HUES64 (cell line): ENCODE measurements at regions not wholly inside any gene's neighbourhood (a gene's known extent, or its start where the extent isn't known, plus 50 kb on each side); places are given as distances from the start of the nearest gene placed in this dataset.
"Not testable (repeated sequence)": the region's sequence is repeated elsewhere in the genome, so short reads cannot be mapped to it uniquely, and the experiment has no call there.

ENCODE experiments used
- H3K27ac ChIP-seq: 2 replicates; pipeline ENCODE4 v1.7.0; 2013; ENCODE audit warnings: low read depth, low read length, inconsistent platforms
- H3K27me3 ChIP-seq: 2 replicates; pipeline ENCODE4 v1.6.1; 2013; ENCODE audit warnings: mild to moderate bottlenecking, low read length; ENCODE audit not compliant: insufficient read depth
- H3K36me3 ChIP-seq: 2 replicates; pipeline ENCODE4 v1.6.1; 2013; ENCODE audit warnings: mild to moderate bottlenecking, low read length; ENCODE audit not compliant: insufficient read depth
- H3K4me1 ChIP-seq: 2 replicates; pipeline ENCODE4 v1.6.1; 2013; ENCODE audit warnings: mild to moderate bottlenecking, low read length, moderate library complexity; ENCODE audit not compliant: insufficient read depth
- H3K4me3 ChIP-seq: 2 replicates; pipeline ENCODE4 v1.5.1; 2013; ENCODE audit warnings: mild to moderate bottlenecking, low read length, moderate library complexity
- H3K9ac ChIP-seq: 2 replicates; pipeline ENCODE4 v1.6.1; 2013; ENCODE audit warnings: mild to moderate bottlenecking, low read depth, low read length
- H3K9me3 ChIP-seq: 2 replicates; pipeline ENCODE4 v1.6.1; 2013; ENCODE audit warnings: low read depth, low read length; ENCODE audit not compliant: insufficient read depth
- WGBS: fragments of 150-250, 120-280 bp; methylation state at CpG from one replicate; pipeline ENCODE4 v1.1.7; 2013; ENCODE audit warnings: missing lambda C conversion rate; 5-methylcytosine and 5-hydroxymethylcytosine counted together

DNA sequence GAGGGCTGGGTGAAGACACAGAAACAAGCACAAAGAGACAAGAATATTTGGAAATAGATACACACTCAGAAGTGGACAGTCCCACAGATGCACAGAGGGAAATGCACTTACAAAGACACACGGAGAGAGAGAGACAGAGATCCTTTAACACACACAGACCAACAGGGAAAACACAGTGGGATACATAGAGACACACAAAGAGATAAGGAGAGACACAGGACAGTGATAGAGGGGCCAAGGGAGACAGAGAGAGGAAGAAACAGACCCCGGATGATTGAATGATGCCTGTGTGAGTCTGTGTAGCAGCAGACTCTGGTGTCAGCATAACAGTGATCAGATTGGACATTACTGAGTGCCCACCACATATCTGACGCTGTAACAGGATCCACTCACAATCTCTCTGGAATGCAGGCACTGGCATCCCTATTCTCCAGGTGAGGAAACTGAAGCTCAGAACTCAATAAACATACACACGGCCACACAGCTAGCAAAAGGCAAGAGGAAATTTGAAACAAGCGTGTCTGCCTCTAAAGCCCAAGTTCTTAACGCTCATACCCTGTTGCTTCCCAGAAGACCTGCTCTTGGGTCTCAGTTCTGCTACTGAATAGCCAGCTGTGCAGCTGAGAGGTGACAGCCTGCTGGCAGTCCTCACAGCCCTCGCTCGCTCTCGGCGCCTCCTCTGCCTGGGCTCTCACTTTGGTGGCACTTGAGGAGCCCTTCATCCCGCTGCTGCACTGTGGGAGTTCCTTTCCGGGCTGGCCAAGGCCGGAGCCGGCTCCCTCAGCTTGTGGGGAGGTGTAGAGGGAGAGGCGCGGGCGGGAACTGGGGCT is 186.3 kb upstream of the NLRP1 start:
- H3K27me3 ChIP-seq, result peaks cover 9% of the 10 kb centered on the region
- H3K36me3 ChIP-seq, result no peaks in the 10 kb centered on the region
- H3K4me1 ChIP-seq, result peaks cover 13% of the 10 kb centered on the region
- no peaks in the 10 kb centered on the region for H3K9me3 ChIP-seq
- H3K27ac ChIP-seq, result no peak overlapping the region
- peak overlapping the region; percentile 6; the same call in 1 of the 2 replicates for H3K9ac ChIP-seq
- H3K4me3 ChIP-seq, result no peak overlapping the region
- 39% methylated on average over 17 of the region's 17 CpGs for whole genome bisulfite sequencing

GRCh38 chr17:5771271-5771577 is 186.9 kb upstream of the NLRP1 start:
- not testable (repeated sequence) for H3K9ac ChIP-seq, H3K4me3 ChIP-seq, H3K27ac ChIP-seq, H3K36me3 ChIP-seq, H3K9me3 ChIP-seq, H3K27me3 ChIP-seq
- 61% methylated on average over 36 of the region's 36 CpGs for whole genome bisulfite sequencing
- H3K4me1 ChIP-seq, result peaks cover 13% of the 10 kb centered on the region

DNA sequence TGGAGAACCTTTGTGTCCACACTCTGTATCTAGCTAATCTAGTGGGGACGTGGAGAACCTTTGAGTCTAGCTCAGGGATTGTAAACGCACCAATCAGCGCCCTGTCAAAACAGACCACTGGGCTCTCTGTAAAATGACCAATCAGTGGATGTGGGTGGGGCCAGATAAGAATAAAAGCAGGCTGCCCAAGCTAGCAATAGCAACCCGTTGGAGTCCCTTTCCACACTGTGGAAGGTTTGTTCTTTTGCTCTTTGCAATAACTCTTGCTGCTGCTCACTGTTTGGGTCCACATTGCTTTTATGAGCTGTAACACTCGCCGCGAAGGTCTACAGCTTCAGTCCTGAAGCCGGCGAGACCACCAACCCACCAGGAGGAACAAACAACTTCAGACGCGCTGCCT is 187.7 kb upstream of the NLRP1 start:
- WGBS, result 88% methylated on average over 11 of the region's 11 CpGs
- not testable (repeated sequence) for H3K27me3 ChIP-seq

DNA sequence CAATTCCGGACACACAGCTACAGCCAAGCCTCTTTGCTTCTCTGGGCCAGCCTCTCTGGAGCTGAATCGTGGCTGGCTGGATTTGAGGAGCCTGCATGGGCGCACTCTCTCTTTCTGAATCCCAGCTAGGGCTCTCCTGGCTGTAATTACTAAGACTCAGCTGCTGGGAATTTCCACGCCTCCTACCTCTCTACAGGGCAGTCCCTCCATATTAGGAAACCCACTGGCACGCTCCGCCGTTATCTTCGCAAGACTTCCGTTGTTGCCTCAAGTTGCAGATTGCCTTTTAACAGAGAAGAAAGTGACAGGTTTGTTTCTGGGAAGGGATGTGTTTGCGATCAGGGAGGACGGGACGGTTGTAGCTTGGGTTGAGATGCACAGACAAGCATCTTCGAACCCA is 188.4 kb upstream of the NLRP1 start:
- Histone ChIP-seq H3K27ac (no peak overlapping the region), H3K9ac (no peak overlapping the region), H3K4me3 (no peak overlapping the region), H3K9me3 (no peaks in the 10 kb centered on the region), H3K4me1 (peaks cover 13% of the 10 kb centered on the region), H3K36me3 (no peaks in the 10 kb centered on the region), H3K27me3 (peaks cover 9% of the 10 kb centered on the region)
- WGBS, result 85% methylated on average over 13 of the region's 13 CpGs

More for the DNA sequence above, 187.7 kb upstream of the NLRP1 start:
- peaks cover 13% of the 10 kb centered on the region for H3K4me1 ChIP-seq
- H3K27ac ChIP-seq, H3K4me3 ChIP-seq, H3K9me3 ChIP-seq, H3K36me3 ChIP-seq, H3K9ac ChIP-seq: not testable (repeated sequence)

DNA sequence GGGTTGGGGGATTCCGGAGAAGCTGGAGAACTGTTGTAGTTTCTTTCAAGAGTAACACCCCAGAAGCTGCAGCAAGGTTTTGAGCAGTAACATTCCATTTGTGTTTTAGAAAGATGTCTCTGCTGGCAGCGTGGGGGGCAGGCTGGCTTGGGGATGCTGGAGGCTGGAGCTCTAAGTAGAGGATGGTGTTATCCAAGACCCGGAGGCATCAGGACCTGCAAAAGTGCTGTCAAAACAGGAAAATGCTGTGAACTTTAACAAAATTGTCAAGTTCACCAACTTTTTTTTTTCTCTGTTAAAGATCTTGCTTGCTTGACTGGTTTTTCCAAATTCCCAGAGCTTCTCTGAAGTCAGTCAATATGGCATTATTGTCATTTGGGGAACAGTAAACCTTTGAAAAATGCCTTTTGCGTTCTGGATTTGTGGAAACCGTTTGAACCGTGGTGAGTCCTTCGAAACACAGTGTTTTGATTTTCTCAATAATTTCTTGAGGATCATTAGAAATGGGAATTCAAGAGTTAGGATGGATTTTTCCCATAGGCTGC is 189.6 kb upstream of the NLRP1 start:
- Histone ChIP-seq H3K27me3 (peaks cover 9% of the 10 kb centered on the region), H3K9me3 (no peaks in the 10 kb centered on the region), H3K36me3 (no peaks in the 10 kb centered on the region), H3K27ac (no peak overlapping the region), H3K4me1 (peaks cover 13% of the 10 kb centered on the region), H3K4me3 (no peak overlapping the region), H3K9ac (no peak overlapping the region)
- WGBS, result 87% methylated on average over 7 of the region's 7 CpGs

- H3K4me3 ChIP-seq, result no peak overlapping the region
- no peak overlapping the region for H3K9ac ChIP-seq
- 79% methylated on average over 8 of the region's 8 CpGs for WGBS
- peaks cover 6% of the 10 kb centered on the region for H3K4me1 ChIP-seq
- H3K36me3 ChIP-seq, result no peaks in the 10 kb centered on the region
- no peaks in the 10 kb centered on the region for H3K9me3 ChIP-seq
- H3K27ac ChIP-seq, result no peak overlapping the region
- H3K27me3 ChIP-seq, result peaks cover 8% of the 10 kb centered on the region
Observed at GRCh38 chr17:5775098-5775497, 190.8 kb upstream of the NLRP1 start.

GRCh38 chr17:5780476-5780875 is 196.2 kb upstream of the NLRP1 start:
- Histone ChIP-seq H3K9ac (no peak overlapping the region), H3K36me3 (no peaks in the 10 kb centered on the region), H3K27me3 (no peaks in the 10 kb centered on the region), H3K4me1 (peaks cover 1% of the 10 kb centered on the region; the same call in 1 of the 2 replicates), H3K9me3 (peaks cover 7% of the 10 kb centered on the region; the same call in 1 of the 2 replicates), H3K27ac (no peak overlapping the region), H3K4me3 (no peak overlapping the region)
- 92% methylated on average over 11 of the region's 11 CpGs for WGBS

DNA sequence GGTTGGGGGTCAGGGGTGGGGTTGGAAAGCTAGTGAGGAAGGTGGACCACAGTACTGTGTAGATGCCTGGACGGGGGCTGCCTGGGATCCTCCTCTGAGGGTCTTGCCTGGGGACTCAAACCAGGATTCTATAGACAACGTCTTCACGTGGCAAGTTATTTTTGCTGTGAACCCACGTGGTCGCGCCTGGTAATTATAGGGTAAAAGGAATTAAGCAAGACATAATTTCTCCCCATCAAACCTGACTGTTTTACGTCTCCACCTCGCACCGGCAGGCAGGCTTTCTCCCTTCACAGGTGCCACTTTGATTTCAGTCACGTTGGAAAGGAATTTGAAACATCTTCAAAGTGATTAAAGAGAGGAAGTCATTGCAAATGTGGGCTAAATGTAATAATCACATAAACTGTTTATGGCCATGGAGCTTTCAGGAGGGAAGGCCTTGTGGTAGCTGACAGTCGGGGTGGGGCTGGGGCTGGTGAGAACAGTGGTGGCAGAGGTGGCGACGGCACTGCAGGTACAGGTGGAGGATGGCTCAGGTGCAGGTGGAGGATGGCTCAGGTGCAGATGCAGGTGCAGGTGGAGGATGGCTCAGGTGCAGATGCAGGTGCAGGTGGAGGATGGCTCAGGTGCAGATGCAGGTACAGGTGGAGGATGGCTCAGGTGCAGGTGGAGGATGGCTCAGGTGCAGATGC is 197.1 kb upstream of the NLRP1 start:
- WGBS, result 81% methylated on average over 10 of the region's 13 CpGs
- H3K36me3 ChIP-seq, result no peaks in the 10 kb centered on the region

DNA sequence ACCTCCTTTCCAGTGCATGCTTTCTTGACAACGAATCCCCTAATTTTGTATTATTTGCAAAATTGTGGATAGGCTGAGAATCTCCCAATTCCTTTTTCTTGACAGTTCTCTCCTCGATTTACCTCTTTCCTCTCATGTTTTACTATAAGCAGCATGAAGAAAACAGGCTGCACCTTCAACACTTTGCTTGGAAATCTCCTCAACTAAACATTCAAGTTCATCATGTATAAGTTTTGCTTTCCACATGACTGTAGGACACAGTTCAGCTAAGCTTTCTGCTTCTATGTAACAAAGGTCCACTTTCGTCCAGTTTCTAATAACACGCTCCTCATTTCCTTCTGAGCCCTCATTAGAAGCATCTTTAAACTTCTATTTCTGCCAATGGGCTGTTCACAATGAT is 199.0 kb upstream of the NLRP1 start:
- 97% methylated on average over 4 of the region's 4 CpGs for WGBS
- Histone ChIP-seq H3K9me3 (peaks cover 7% of the 10 kb centered on the region; the same call in 1 of the 2 replicates), H3K9ac (no peak overlapping the region), H3K4me1 (peaks cover 3% of the 10 kb centered on the region; the same call in 1 of the 2 replicates), H3K27me3 (no peaks in the 10 kb centered on the region), H3K27ac (no peak overlapping the region), H3K4me3 (no peak overlapping the region), H3K36me3 (no peaks in the 10 kb centered on the region)

More for the DNA sequence above, 197.1 kb upstream of the NLRP1 start:
- H3K4me1 ChIP-seq, result peaks cover 3% of the 10 kb centered on the region; the same call in 1 of the 2 replicates
- H3K9ac ChIP-seq, result no peak overlapping the region
- no peak overlapping the region for H3K4me3 ChIP-seq
- H3K27me3 ChIP-seq, result no peaks in the 10 kb centered on the region
- no peak overlapping the region for H3K27ac ChIP-seq
- H3K9me3 ChIP-seq, result peaks cover 7% of the 10 kb centered on the region; the same call in 1 of the 2 replicates

DNA sequence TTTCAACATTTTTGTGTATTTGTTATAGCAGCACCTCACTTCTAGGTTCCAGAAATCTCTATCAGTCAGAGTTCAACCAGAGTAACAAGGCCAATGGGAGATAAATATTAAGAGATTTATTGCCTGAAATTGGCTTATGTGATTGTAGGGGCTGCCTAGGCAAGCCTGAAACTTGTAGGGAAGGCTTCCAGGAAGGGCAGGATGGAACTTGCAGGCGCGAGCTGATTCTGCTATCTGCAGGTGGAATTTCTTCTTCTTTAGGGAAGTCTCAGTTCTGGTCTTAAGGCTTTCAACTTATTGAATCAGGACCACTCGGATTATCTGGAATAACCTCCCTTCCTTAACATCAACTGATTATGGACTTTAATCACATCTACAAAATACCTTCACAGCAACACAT is 199.5 kb upstream of the NLRP1 start:
- 77% methylated on average over 3 of the region's 3 CpGs for WGBS

DNA sequence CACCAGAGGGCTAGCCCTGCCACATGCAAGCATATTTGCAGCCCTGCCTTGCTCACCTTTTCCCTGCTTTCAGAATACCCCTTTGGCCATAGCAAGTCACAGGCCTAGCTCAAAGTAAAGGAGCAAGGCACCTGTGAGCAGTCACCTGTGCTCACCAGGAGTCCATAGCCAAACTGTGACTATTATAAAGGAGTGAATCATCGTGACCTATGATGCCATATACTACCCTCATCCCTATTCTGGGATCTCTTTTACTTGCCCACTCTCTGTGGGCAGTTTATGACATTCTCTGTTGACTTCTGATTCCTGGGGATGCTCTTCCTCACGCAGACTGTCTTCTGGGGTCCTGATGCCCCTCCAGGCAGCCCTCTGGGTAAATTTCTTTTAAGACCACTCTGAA is 200.5 kb upstream of the NLRP1 start:
- Histone ChIP-seq H3K9me3 (peaks cover 7% of the 10 kb centered on the region; the same call in 1 of the 2 replicates), H3K9ac (no peak overlapping the region), H3K4me1 (peaks cover 6% of the 10 kb centered on the region; the same call in 1 of the 2 replicates), H3K36me3 (no peaks in the 10 kb centered on the region), H3K27me3 (no peaks in the 10 kb centered on the region), H3K27ac (no peak overlapping the region), H3K4me3 (no peak overlapping the region)
- 90% methylated on average over 2 of the region's 2 CpGs for WGBS

More for the DNA sequence above, 199.5 kb upstream of the NLRP1 start:
- no peak overlapping the region for H3K9ac ChIP-seq
- no peaks in the 10 kb centered on the region for H3K36me3 ChIP-seq
- H3K4me1 ChIP-seq, result peaks cover 3% of the 10 kb centered on the region; the same call in 1 of the 2 replicates
- H3K27ac ChIP-seq, result no peak overlapping the region
- no peaks in the 10 kb centered on the region for H3K27me3 ChIP-seq
- H3K9me3 ChIP-seq, result peaks cover 7% of the 10 kb centered on the region; the same call in 1 of the 2 replicates
- no peak overlapping the region for H3K4me3 ChIP-seq
